ENCODE measurements at regions not wholly inside any gene's neighbourhood (a gene's known extent, or its start where the extent isn't known, plus 50 kb on each side); places are given as distances from the start of the nearest gene placed in this dataset.

GRCh38 chr4:164514765-164515164 lies 239.2 kb upstream of the SMIM31 start:
- no peak overlapping the region for H3K27ac ChIP-seq (ENCODE audit: low read length)
- no peaks in the 10 kb centered on the region for H3K27me3 ChIP-seq (replicated peaks; ENCODE audit: insufficient read depth, low read length)
- no peaks in the 10 kb centered on the region for H3K4me1 ChIP-seq (ENCODE audit: low read length)
- H3K4me3 ChIP-seq (ENCODE audit: low read length) = no peak overlapping the region
- H2AFZ ChIP-seq (ENCODE audit: low read length) = no peak overlapping the region
- H3K36me3 ChIP-seq (replicated peaks; ENCODE audit: insufficient read depth, low read length) = no peaks in the 10 kb centered on the region
- no peak overlapping the region for H3K9ac ChIP-seq (ENCODE audit: low read length)
- no peak overlapping the region for H3K4me2 ChIP-seq (ENCODE audit: low read depth, low read length)
- H3K79me2 ChIP-seq (ENCODE audit: low read length) = no peaks in the 10 kb centered on the region
- no peaks in the 10 kb centered on the region for H3K9me2 ChIP-seq (replicated peaks; ENCODE audit: insufficient read depth, low read length)
- H4K20me1 ChIP-seq (ENCODE audit: insufficient read depth, low read length) = no peaks in the 10 kb centered on the region
- DNase-seq = no peak
- H3K9me3 ChIP-seq (replicated peaks; ENCODE audit: insufficient read depth, low read length) = no peaks in the 10 kb centered on the region
- TF ChIP-seq EZH2phosphoT487 (IDR thresholded peaks at IDR 0.05; ENCODE audit: low read length) (no peak), EZH2 (optimal IDR thresholded peaks at IDR 0.05; ENCODE audit: low read depth, low read length) (no peak), CTCF (IDR thresholded peaks at IDR 0.05; ENCODE audit: low read length) (no peak)
- no peaks in the 10 kb centered on the region for H3F3A ChIP-seq (ENCODE audit: insufficient read depth, low read length)

GRCh38 chr4:164524789-164525188 lies 229.1 kb upstream of the SMIM31 start:
- H3K27ac ChIP-seq (ENCODE audit: low read length) = no peak overlapping the region
- no peaks in the 10 kb centered on the region for H3K27me3 ChIP-seq (replicated peaks; ENCODE audit: insufficient read depth, low read length)
- no peaks in the 10 kb centered on the region for H3F3A ChIP-seq (ENCODE audit: insufficient read depth, low read length)
- H3K4me1 ChIP-seq (ENCODE audit: low read length) = peaks cover 6% of the 10 kb centered on the region; the same call in 1 of the 2 replicates
- H2AFZ ChIP-seq (ENCODE audit: low read length) = no peak overlapping the region
- H3K36me3 ChIP-seq (replicated peaks; ENCODE audit: insufficient read depth, low read length) = no peaks in the 10 kb centered on the region
- H3K9me3 ChIP-seq (replicated peaks; ENCODE audit: insufficient read depth, low read length) = no peaks in the 10 kb centered on the region
- DNase-seq = no peak
- no peak overlapping the region for H3K9ac ChIP-seq (ENCODE audit: low read length)
- no peak for TF ChIP-seq EZH2 (optimal IDR thresholded peaks at IDR 0.05; ENCODE audit: low read depth, low read length)
- TF ChIP-seq EZH2phosphoT487 (IDR thresholded peaks at IDR 0.05; ENCODE audit: low read length) = no peak
- no peak for TF ChIP-seq CTCF (IDR thresholded peaks at IDR 0.05; ENCODE audit: low read length)
- H3K79me2 ChIP-seq (ENCODE audit: low read length) = no peaks in the 10 kb centered on the region
- H3K4me3 ChIP-seq (ENCODE audit: low read length) = no peak overlapping the region
- H3K9me2 ChIP-seq (replicated peaks; ENCODE audit: insufficient read depth, low read length) = no peaks in the 10 kb centered on the region
- no peaks in the 10 kb centered on the region for H4K20me1 ChIP-seq (ENCODE audit: insufficient read depth, low read length)
- H3K4me2 ChIP-seq (ENCODE audit: low read depth, low read length) = no peak overlapping the region

GRCh38 chr4:164526933-164527583 lies 226.9 kb upstream of the SMIM31 start:
- Histone ChIP-seq H2AFZ (ENCODE audit: low read length) (no peak overlapping the region), H3K4me3 (ENCODE audit: low read length) (no peak overlapping the region), H3K4me2 (ENCODE audit: low read depth, low read length) (no peak overlapping the region), H3F3A (ENCODE audit: insufficient read depth, low read length) (no peaks in the 10 kb centered on the region), H3K9ac (ENCODE audit: low read length) (no peak overlapping the region), H4K20me1 (ENCODE audit: insufficient read depth, low read length) (no peaks in the 10 kb centered on the region), H3K79me2 (ENCODE audit: low read length) (no peaks in the 10 kb centered on the region), H3K36me3 (replicated peaks; ENCODE audit: insufficient read depth, low read length) (no peaks in the 10 kb centered on the region), H3K9me3 (replicated peaks; ENCODE audit: insufficient read depth, low read length) (no peaks in the 10 kb centered on the region), H3K4me1 (ENCODE audit: low read length) (no peaks in the 10 kb centered on the region), H3K27me3 (replicated peaks; ENCODE audit: insufficient read depth, low read length) (no peaks in the 10 kb centered on the region), H3K27ac (ENCODE audit: low read length) (no peak overlapping the region), H3K9me2 (replicated peaks; ENCODE audit: insufficient read depth, low read length) (no peaks in the 10 kb centered on the region)
- no peak for DNase-seq
- TF ChIP-seq EZH2phosphoT487 (IDR thresholded peaks at IDR 0.05; ENCODE audit: low read length) = no peak
- TF ChIP-seq EZH2 (optimal IDR thresholded peaks at IDR 0.05; ENCODE audit: low read depth, low read length) = no peak
- no peak for TF ChIP-seq CTCF (IDR thresholded peaks at IDR 0.05; ENCODE audit: low read length)
